H1 (cell line): ENCODE measurements at regions not wholly inside any gene's neighbourhood (a gene's known extent, or its start where the extent isn't known, plus 50 kb on each side); places are given as distances from the start of the nearest gene placed in this dataset.

Experiments
- CTCF ChIA-PET: fragments of 300-600 bp; sonication (Branson Sonifier 250); formaldehyde crosslinking; loops from one replicate; lab custom pipeline; 2021; ENCODE audit not compliant: partially characterized antibody; lab: Charles Lee
- POLR2A ChIA-PET: fragments of 300-600 bp; sonication (Branson Sonifier 250); formaldehyde crosslinking; loops from one replicate; lab custom pipeline; 2021; ENCODE audit warnings: inconsistent platforms; ENCODE audit not compliant: partially characterized antibody; lab: Charles Lee
- DNase-seq, 2 experiments: peaks; one replicate each; pipeline versions ENCODE4 v3.0.0 to v3.0.0-alpha.2; 2010 to 2022; ENCODE audit warnings: low spot score in 2 of 2, low read depth in 1 of 2, mixed read lengths in 1 of 2
- FAIRE-seq: peaks from 2 replicates; lab custom pipeline; 2011; peaks lifted over from hg19 to GRCh38; lab: Jason Lieb, UNC
- H2AFZ ChIP-seq: 2 replicates; pipeline ENCODE4 v1.8.1; 2012; ENCODE audit warnings: low read length, inconsistent platforms
- H2AK5ac ChIP-seq: 2 replicates; pipeline ENCODE4 v1.6.1; 2013; ENCODE audit warnings: low read depth, low read length
- H2BK120ac ChIP-seq: replicated peaks from 2 replicates; pipeline ENCODE3; 2013; ENCODE audit warnings: low read depth, low read length, inconsistent platforms
- H2BK12ac ChIP-seq: 2 replicates; pipeline ENCODE4 v1.6.1; 2013; ENCODE audit warnings: low read depth, low read length
- H2BK15ac ChIP-seq: 2 replicates; pipeline ENCODE4 v1.6.1; 2013; ENCODE audit warnings: low read length
- H2BK20ac ChIP-seq: 2 replicates; pipeline ENCODE4 v1.6.1; 2013; ENCODE audit warnings: low read length
- H2BK5ac ChIP-seq: 2 replicates; pipeline ENCODE4 v1.6.1; 2013; ENCODE audit warnings: low read depth, low read length
- H3K14ac ChIP-seq: 2 replicates; pipeline ENCODE4 v1.6.1; 2013; ENCODE audit warnings: inconsistent platforms; ENCODE audit not compliant: insufficient read length
- H3K18ac ChIP-seq: 2 replicates; pipeline ENCODE4 v1.6.1; 2013; ENCODE audit warnings: low read length; ENCODE audit errors: extremely low read depth
- H3K23ac ChIP-seq: 2 replicates; pipeline ENCODE4 v1.6.1; 2013; ENCODE audit warnings: inconsistent platforms; ENCODE audit not compliant: insufficient read length
- H3K23me2 ChIP-seq: 2 replicates; pipeline ENCODE4 v1.6.1; 2013; ENCODE audit warnings: low read depth, low read length
- H3K27ac ChIP-seq: 2 replicates; pipeline ENCODE4 v1.6.1; 2011; ENCODE audit warnings: low read depth, low read length, inconsistent platforms
- H3K27me3 ChIP-seq, 4 experiments: replicated peaks in 1 of 4; 1 replicate in 1 of 4; 2 replicates in 3 of 4; pipeline versions ENCODE4 v1.6.1 to v1.8.1; 2011 to 2013; ENCODE audit warnings: low read length in 3 of 4, mild to moderate bottlenecking in 3 of 4, inconsistent platforms in 2 of 4, mixed read lengths in 2 of 4, moderate library complexity in 1 of 4; ENCODE audit not compliant: control insufficient read depth in 3 of 4, insufficient read depth in 3 of 4; ENCODE audit errors: extremely low read depth in 1 of 4
- H3K36me3 ChIP-seq, 4 experiments: 2 replicates each; pipeline versions ENCODE4 v1.6.1 to v1.8.1; 2011 to 2013; ENCODE audit warnings: mild to moderate bottlenecking in 4 of 4, low read length in 3 of 4, moderate library complexity in 2 of 4, control low read depth in 1 of 4, inconsistent platforms in 1 of 4; ENCODE audit not compliant: insufficient read depth in 4 of 4, control insufficient read depth in 2 of 4
- H3K4ac ChIP-seq: replicated peaks from 2 replicates; pipeline ENCODE3; 2013; ENCODE audit warnings: low read length, low read depth, mixed read lengths, inconsistent platforms; ENCODE audit not compliant: insufficient read length
- H3K4me1 ChIP-seq, 4 experiments: replicated peaks in 1 of 4; 1 replicate in 1 of 4; 2 replicates in 3 of 4; pipeline versions ENCODE4 v1.6.1 to v1.8.1; 2011 to 2013; ENCODE audit warnings: low read length in 3 of 4, inconsistent platforms in 2 of 4, mixed read lengths in 1 of 4; ENCODE audit not compliant: insufficient read depth in 4 of 4, control insufficient read depth in 3 of 4
- H3K4me2 ChIP-seq, 2 experiments: 2 replicates each; pipeline versions ENCODE4 v1.6.1 to v1.8.1; 2011 to 2013; ENCODE audit warnings: low read depth in 2 of 2, low read length in 2 of 2, control low read depth in 1 of 2, inconsistent platforms in 1 of 2, mild to moderate bottlenecking in 1 of 2; ENCODE audit not compliant: insufficient read depth in 1 of 2
- H3K4me3 ChIP-seq, 4 experiments: fragments of 200-600, 300-600 bp in 1 of 4; sonication (generic), shearing (Covaris generic), sonication (Bioruptor Twin) in 1 of 4; 2 replicates each; pipeline versions ENCODE4 v1.5.1 to v1.8.1; 2011 to 2016; ENCODE audit warnings: low read length in 4 of 4, low read depth in 3 of 4, control low read depth in 2 of 4, inconsistent platforms in 2 of 4, mild to moderate bottlenecking in 2 of 4, mixed read lengths in 1 of 4, moderate library complexity in 1 of 4; ENCODE audit not compliant: insufficient read depth in 2 of 4; ENCODE audit errors: extremely low read depth in 1 of 4
- H3K56ac ChIP-seq: replicated peaks from 2 replicates; pipeline ENCODE3; 2013; ENCODE audit warnings: low read depth, mild to moderate bottlenecking, mixed read lengths, low read length, inconsistent platforms; ENCODE audit not compliant: insufficient read length
- H3K79me1 ChIP-seq: 2 replicates; pipeline ENCODE4 v1.6.1; 2013; ENCODE audit warnings: low read depth, low read length, control low read depth
- H3K79me2 ChIP-seq, 2 experiments: 2 replicates each; pipeline versions ENCODE4 v1.6.1 to v1.8.1; 2012 to 2013; ENCODE audit warnings: low read length in 2 of 2, mild to moderate bottlenecking in 2 of 2, inconsistent platforms in 1 of 2; ENCODE audit not compliant: insufficient read depth in 2 of 2, control insufficient read depth in 1 of 2
- H3K9ac ChIP-seq, 4 experiments: replicated peaks in 1 of 4; 1 replicate in 1 of 4; 2 replicates in 3 of 4; pipeline versions ENCODE4 v1.6.1 to v1.8.1; 2011 to 2013; ENCODE audit warnings: low read depth in 3 of 4, low read length in 3 of 4, control low read depth in 2 of 4, mild to moderate bottlenecking in 2 of 4, moderate library complexity in 2 of 4, inconsistent platforms in 1 of 4; ENCODE audit errors: extremely low read depth in 1 of 4
- H3K9me3 ChIP-seq, 2 experiments: 2 replicates each; pipeline versions ENCODE4 v1.6.1 to v1.8.1; 2012 to 2013; ENCODE audit warnings: mild to moderate bottlenecking in 2 of 2, moderate library complexity in 2 of 2, control low read depth in 1 of 2, inconsistent platforms in 1 of 2, low read depth in 1 of 2, low read length in 1 of 2, mixed read lengths in 1 of 2; ENCODE audit not compliant: insufficient read depth in 2 of 2
- H4K20me1 ChIP-seq, 2 experiments: replicated peaks in 1 of 2; 2 replicates each; pipeline versions ENCODE3 to v1.8.1; 2011 to 2013; ENCODE audit warnings: inconsistent platforms in 2 of 2, low read length in 2 of 2, mild to moderate bottlenecking in 1 of 2; ENCODE audit not compliant: insufficient read depth in 2 of 2, control insufficient read depth in 1 of 2
- H4K5ac ChIP-seq: 2 replicates; pipeline ENCODE4 v1.6.1; 2013; ENCODE audit warnings: low read length, low read depth, mixed read lengths, inconsistent platforms; ENCODE audit not compliant: insufficient read length
- H4K8ac ChIP-seq: 2 replicates; pipeline ENCODE4 v1.8.0; 2013; ENCODE audit warnings: mild to moderate bottlenecking, moderate library complexity, low read length, inconsistent platforms; ENCODE audit not compliant: insufficient read depth; ENCODE audit errors: extremely low read depth
- H4K91ac ChIP-seq: replicated peaks from 2 replicates; pipeline ENCODE3; 2013; ENCODE audit warnings: low read length, mixed read lengths, inconsistent platforms; ENCODE audit not compliant: insufficient read length
- CBX5 ChIP-seq: fragments of 300-800, 300-1000 bp; sonication (generic); IDR thresholded peaks from 2 replicates; pipeline ENCODE4 v1.7.1; 2016; ENCODE audit warnings: antibody characterized with exemption, low read length, low read depth
- CHD1 ChIP-seq: IDR thresholded peaks from 2 replicates; pipeline ENCODE4 v1.6.1; 2012; ENCODE audit warnings: low read depth, low read length, improper control_type of control experiment
- SP1 ChIP-seq: IDR thresholded peaks from 2 replicates; pipeline ENCODE4 v1.6.1; 2011; ENCODE audit warnings: low read depth, low read length
- WGBS, 2 experiments: shearing (Covaris generic) in 1 of 2; methylation state at CpG; one replicate each; pipeline versions ENCODE4 v1.1.6 to v1.1.7; 2013 to 2015; ENCODE audit warnings: low lambda C conversion rate in 2 of 2, mixed read lengths in 2 of 2, inconsistent platforms in 1 of 2, low coverage in 1 of 2, missing lambda C conversion rate in 1 of 2; ENCODE audit not compliant: insufficient replicate concordance in 2 of 2, insufficient coverage in 1 of 2, insufficient read length in 1 of 2; ENCODE audit errors: extremely low coverage in 1 of 2, missing lambda C conversion rate in 1 of 2; 5-methylcytosine and 5-hydroxymethylcytosine counted together

DNA sequence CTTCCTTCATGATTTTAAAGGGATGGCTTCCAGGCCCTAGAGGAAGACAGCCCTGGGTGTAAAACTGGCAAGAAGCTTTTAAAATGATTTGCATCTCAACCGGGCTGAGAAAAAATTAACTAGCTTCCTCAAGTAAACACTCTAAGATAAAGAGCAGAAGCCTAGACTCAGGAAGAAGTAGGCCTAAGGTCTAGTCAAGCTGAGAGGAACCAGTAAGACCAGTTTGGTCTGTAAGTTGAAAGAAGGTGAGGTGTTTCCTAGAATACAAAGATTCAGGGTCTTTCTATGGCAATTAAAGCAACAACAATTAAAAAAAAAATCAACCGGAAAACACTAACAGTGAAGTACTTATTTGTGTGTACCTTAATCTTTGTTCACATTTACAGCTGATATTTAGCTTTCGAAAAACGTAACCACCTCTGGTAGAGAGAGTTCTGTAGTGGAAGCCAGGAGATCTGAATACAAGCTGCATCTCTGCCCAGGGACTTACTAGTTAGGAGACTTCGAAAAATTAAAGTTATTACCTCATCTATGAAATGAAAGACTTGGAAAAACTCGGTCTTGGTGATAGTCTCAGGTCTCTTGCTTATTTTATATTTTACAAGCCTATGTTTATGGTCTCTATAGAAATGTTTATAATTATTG is 75.7 kb downstream of the TUSC1 start:
- H2BK12ac ChIP-seq, result no peak overlapping the region
- 80% methylated on average over 6 of the region's 6 CpGs; no CpG with 5 or more reads in 1 of the 2 experiments for WGBS, 2 experiments
- no peak overlapping the region for H3K14ac ChIP-seq
- FAIRE-seq, result no peak
- H2BK5ac ChIP-seq, result no peak overlapping the region
- no peak overlapping the region for H3K4me3 ChIP-seq
- H3K79me2 ChIP-seq, result no peaks in the 10 kb centered on the region
- no peak overlapping the region for H3K4ac ChIP-seq
- CTCF ChIA-PET, result interaction anchor here (1.4 to 1.6 kb wide), 2 partner anchors 12 to 113 kb away, joined by 4 to 5 read pairs; no protein-coding TSS in a partner anchor
- H2AK5ac ChIP-seq, result no peak overlapping the region
- H3K56ac ChIP-seq, result no peak overlapping the region
- H3K4me1 ChIP-seq, result peaks cover 0 to 5% (median 2%) of the 10 kb centered on the region in 4 experiments; a peak in 4 of 7 replicates
- no peak overlapping the region for H3K18ac ChIP-seq
- H3K23ac ChIP-seq, result no peak overlapping the region
- H2BK120ac ChIP-seq, result no peak overlapping the region
- no peak for DNase-seq
- peak overlapping the region in 1 of 2 experiments; percentile 17; a peak in 2 of 4 replicates for H3K4me2 ChIP-seq
- no peak overlapping the region for H4K8ac ChIP-seq
- no peak overlapping the region for H3K9ac ChIP-seq
- H2AFZ ChIP-seq, result no peak overlapping the region
- no peak overlapping the region for H4K5ac ChIP-seq
- no peak overlapping the region for H3K27ac ChIP-seq
- H2BK20ac ChIP-seq, result no peak overlapping the region
- H4K91ac ChIP-seq, result no peak overlapping the region
- no peaks in the 10 kb centered on the region for H3K9me3 ChIP-seq
- H4K20me1 ChIP-seq, result no peaks in the 10 kb centered on the region
- H3K79me1 ChIP-seq, result no peaks in the 10 kb centered on the region
- no peaks in the 10 kb centered on the region for H3K36me3 ChIP-seq
- H3K27me3 ChIP-seq, result no peaks in the 10 kb centered on the region
- POLR2A ChIA-PET, result no interaction called here
- peak; percentile 58; the same call in 1 of the 2 replicates for TF ChIP-seq SP1
- TF ChIP-seq CBX5, result no peak
- no peak for TF ChIP-seq CHD1
- TF ChIP-seq, all 59 proteins: peak for 1
- H2BK15ac ChIP-seq, result no peak overlapping the region
- no peaks in the 10 kb centered on the region for H3K23me2 ChIP-seq
